GM12878 (cell line): ENCODE measurements at regions not wholly inside any gene's neighbourhood (a gene's known extent, or its start where the extent isn't known, plus 50 kb on each side); places are given as distances from the start of the nearest gene placed in this dataset.

Experiments
- ATF3 ChIP-seq: IDR thresholded peaks from 2 replicates; pipeline ENCODE4 v1.6.1; 2011; ENCODE audit warnings: low read depth, mild to moderate bottlenecking, low read length, moderate library complexity, borderline replicate concordance; ENCODE audit errors: extremely low read depth
- CTCF ChIP-seq, 3 experiments: IDR thresholded peaks in 2 of 3; conservative IDR thresholded peaks in 1 of 3; 2 replicates each; pipeline ENCODE4 v1.5.1; 2011; ENCODE audit warnings: low read depth in 3 of 3, low read length in 3 of 3, mild to moderate bottlenecking in 3 of 3, control low read depth in 2 of 3, moderate library complexity in 2 of 3, inconsistent platforms in 1 of 3, mixed read lengths in 1 of 3; ENCODE audit not compliant: control insufficient read depth in 2 of 3, insufficient read depth in 1 of 3; ENCODE audit errors: extremely low read depth in 1 of 3
- EP300 ChIP-seq, 2 experiments: fragments of 150-350 bp in 1 of 2; IDR thresholded peaks; 2 replicates each; pipeline ENCODE4 v1.6.1; 2011 to 2012; ENCODE audit warnings: low read depth in 2 of 2, low read length in 2 of 2, borderline replicate concordance in 1 of 2, improper control_type of control experiment in 1 of 2, inconsistent platforms in 1 of 2; ENCODE audit not compliant: control insufficient read depth in 1 of 2
- HDGF ChIP-seq: fragments of 450-650 bp; IDR thresholded peaks from 2 replicates; pipeline ENCODE4 v1.6.1; 2016; ENCODE audit warnings: antibody characterized with exemption
- MXI1 ChIP-seq: fragments of 150-350 bp; IDR thresholded peaks from 2 replicates; pipeline ENCODE4 v1.6.1; 2011; ENCODE audit warnings: low read depth, mild to moderate bottlenecking, inconsistent platforms, low read length, improper control_type of control experiment
- NR2F1 ChIP-seq: fragments of 450-650 bp; conservative IDR thresholded peaks from 2 replicates; pipeline ENCODE4 v1.6.1; 2017; ENCODE audit warnings: mild to moderate bottlenecking
- POLR2A ChIP-seq: IDR thresholded peaks from 2 replicates; pipeline ENCODE4 v1.6.1; 2011; ENCODE audit warnings: low read depth, mild to moderate bottlenecking, low read length
- REST ChIP-seq: IDR thresholded peaks from 2 replicates; pipeline ENCODE4 v1.6.1; 2012; ENCODE audit warnings: mild to moderate bottlenecking, low read depth, low read length
- TAF1 ChIP-seq: IDR thresholded peaks from 2 replicates; pipeline ENCODE4 v1.6.1; 2011; ENCODE audit warnings: mild to moderate bottlenecking, low read depth, low read length, borderline replicate concordance

DNA sequence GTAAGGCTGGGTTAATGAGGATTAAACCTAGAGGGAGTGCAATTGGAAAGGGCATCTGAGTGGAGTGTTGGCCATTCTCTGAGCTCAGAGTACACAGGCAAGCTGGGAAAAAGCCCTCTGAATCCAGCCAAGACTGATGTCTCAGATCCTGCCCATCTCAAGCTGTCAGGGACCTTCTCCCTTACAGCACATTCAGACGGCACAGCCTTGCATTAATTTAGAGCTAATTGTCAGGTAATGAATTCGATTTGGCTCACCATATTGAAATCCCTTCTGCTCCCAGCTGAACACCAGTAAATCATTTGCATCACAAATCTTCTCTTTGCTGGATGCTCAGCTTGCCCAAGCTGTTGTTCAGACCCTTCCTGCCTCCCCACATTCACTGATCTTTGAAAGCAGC, 399.3 kb upstream of the PODXL start:
- TF ChIP-seq CTCF (IDR thresholded peaks at IDR 0.05 in 2 of 3, conservative IDR thresholded peaks at IDR 0.05 in 1 of 3; ENCODE audit: control insufficient read depth in 2 of 3, extremely low read depth in 1 of 3, insufficient read depth in 1 of 3, low read depth in 3 of 3, low read length in 3 of 3) = no peak
- TF ChIP-seq ATF3 = no peak
- no peak for TF ChIP-seq POLR2A
- TF ChIP-seq NR2F1 = no peak
- no peak for TF ChIP-seq TAF1
- no peak for TF ChIP-seq HDGF
- no peak for TF ChIP-seq MXI1
- no peak for TF ChIP-seq REST
- no peak for TF ChIP-seq EP300 (IDR thresholded peaks at IDR 0.05; ENCODE audit: borderline replicate concordance in 1 of 2, control insufficient read depth in 1 of 2, low read depth in 2 of 2, low read length in 2 of 2)
